ENCODE measurements at regions not wholly inside any gene's neighbourhood (a gene's known extent, or its start where the extent isn't known, plus 50 kb on each side); places are given as distances from the start of the nearest gene placed in this dataset.

DNA sequence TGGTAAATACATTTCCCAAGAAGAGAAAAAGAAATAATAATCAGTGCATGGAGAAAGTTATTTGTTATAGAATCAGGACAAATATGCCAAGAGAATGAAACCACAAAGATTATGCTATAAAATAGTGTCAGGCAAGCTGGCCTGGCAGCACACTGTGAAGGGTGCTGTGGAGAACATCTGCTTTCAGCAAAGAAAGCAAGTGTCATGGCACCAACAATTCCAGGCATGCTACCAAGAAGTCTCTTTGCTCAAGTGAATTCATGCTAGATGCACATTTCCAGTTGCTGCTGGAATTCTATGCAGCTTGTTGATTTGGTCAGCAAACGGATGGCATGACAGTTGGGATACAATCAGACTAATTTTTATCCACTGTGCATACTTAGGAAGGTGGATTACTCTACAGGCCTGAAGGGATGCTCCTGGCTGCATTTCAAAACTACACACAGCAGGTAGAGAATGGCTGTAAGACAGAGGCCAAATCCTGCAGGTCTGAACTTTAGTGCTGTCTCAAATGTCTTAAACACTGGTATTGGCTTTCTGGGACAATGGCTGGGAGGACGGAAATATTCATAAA lies 154.6 kb upstream of the FAT1 start:
- TF ChIP-seq EZH2 (IDR thresholded peaks at IDR 0.05; ENCODE audit: borderline replicate concordance, low read depth, low read length, poor library complexity, severe bottlenecking) (no peak), CTCF (conservative IDR thresholded peaks at IDR 0.05; ENCODE audit: low read depth, low read length) (no peak)
- BruUV-seq (replicated peaks): no TSS peak
- H3K27ac ChIP-seq (ENCODE audit: low read depth, low read length, poor library complexity, severe bottlenecking): no peak overlapping the region
- ChIA-PET CTCF (no interaction called here), POLR2A (ENCODE audit: low non-redundant PET) (no interaction called here)
- H3K9me3 ChIP-seq (ENCODE audit: low read depth, low read length, poor library complexity, severe bottlenecking): peaks cover 3% of the 10 kb centered on the region
- DNase-seq (ENCODE audit: low spot score): no peak
- H3K4me3 ChIP-seq (ENCODE audit: low read depth, low read length, poor library complexity, severe bottlenecking): no peak overlapping the region
- H3K36me3 ChIP-seq (ENCODE audit: insufficient read depth, low read length, poor library complexity, severe bottlenecking): no peaks in the 10 kb centered on the region
- no peaks in the 10 kb centered on the region for H3K4me1 ChIP-seq (ENCODE audit: insufficient read depth, low read length, poor library complexity, severe bottlenecking)
- no peaks in the 10 kb centered on the region for H3K27me3 ChIP-seq (replicated peaks; ENCODE audit: insufficient read depth, low read depth, low read length, poor library complexity)
- intact Hi-C loops (cut with micrococcal nuclease; ENCODE audit: unreplicated experiment): no loop called here

DNA sequence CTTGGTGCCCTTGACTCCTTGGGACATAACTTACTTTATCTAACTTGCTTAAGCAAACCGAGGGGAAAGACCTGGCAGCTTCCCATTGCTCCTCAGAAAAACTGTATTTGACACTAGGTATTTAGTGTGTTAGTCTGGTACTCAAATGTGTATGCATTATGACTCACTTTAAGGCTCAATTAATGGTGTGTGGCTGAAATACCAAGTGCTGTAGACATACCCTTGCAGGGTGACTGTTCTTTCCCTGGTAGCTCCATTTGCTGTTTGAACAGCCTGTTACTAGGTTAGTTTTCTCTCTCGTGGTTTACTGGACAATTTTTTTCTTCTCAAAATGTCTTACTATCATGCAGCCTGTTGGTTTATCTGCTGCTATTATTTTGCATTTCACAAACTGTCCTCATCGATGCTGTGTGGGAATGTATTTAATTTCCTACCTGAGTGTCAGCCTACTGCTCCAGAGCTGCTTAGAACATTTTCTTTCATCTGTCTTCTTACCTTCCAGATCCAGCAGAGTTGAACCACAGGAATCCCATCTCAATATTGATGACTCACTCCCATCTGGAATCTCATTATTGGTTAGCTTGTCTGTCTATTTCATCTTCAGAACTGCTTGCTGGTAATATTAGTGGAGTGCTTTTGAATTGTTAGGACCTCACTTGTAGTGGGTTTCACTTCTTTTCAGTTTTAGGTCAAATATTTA lies 158.0 kb upstream of the FAT1 start:
- Histone ChIP-seq H3K4me3 (ENCODE audit: low read depth, low read length, poor library complexity, severe bottlenecking) (no peak overlapping the region), H3K9me3 (ENCODE audit: low read depth, low read length, poor library complexity, severe bottlenecking) (no peaks in the 10 kb centered on the region), H3K27ac (ENCODE audit: low read depth, low read length, poor library complexity, severe bottlenecking) (no peak overlapping the region), H3K36me3 (ENCODE audit: insufficient read depth, low read length, poor library complexity, severe bottlenecking) (no peaks in the 10 kb centered on the region), H3K4me1 (ENCODE audit: insufficient read depth, low read length, poor library complexity, severe bottlenecking) (peaks cover 11% of the 10 kb centered on the region), H3K27me3 (replicated peaks; ENCODE audit: insufficient read depth, low read depth, low read length, poor library complexity) (no peaks in the 10 kb centered on the region)
- DNase-seq (ENCODE audit: low spot score): no peak
- intact Hi-C loops (cut with micrococcal nuclease; ENCODE audit: unreplicated experiment): loop anchor here (10.0 kb wide), 1 partner anchor 733 kb away; no protein-coding TSS in a partner anchor
- ChIA-PET CTCF (no interaction called here), POLR2A (ENCODE audit: low non-redundant PET) (no interaction called here)
- TF ChIP-seq CTCF (conservative IDR thresholded peaks at IDR 0.05; ENCODE audit: low read depth, low read length) (no peak), EZH2 (IDR thresholded peaks at IDR 0.05; ENCODE audit: borderline replicate concordance, low read depth, low read length, poor library complexity, severe bottlenecking) (no peak)
- no TSS peak for BruUV-seq (replicated peaks)

GRCh38 chr4:186882293-186882692 lies 158.6 kb upstream of the FAT1 start:
- no peak for DNase-seq (ENCODE audit: low spot score)
- TF ChIP-seq CTCF (conservative IDR thresholded peaks at IDR 0.05; ENCODE audit: low read depth, low read length) (no peak), EZH2 (IDR thresholded peaks at IDR 0.05; ENCODE audit: borderline replicate concordance, low read depth, low read length, poor library complexity, severe bottlenecking) (no peak)
- no peaks in the 10 kb centered on the region for H3K27me3 ChIP-seq (replicated peaks; ENCODE audit: insufficient read depth, low read depth, low read length, poor library complexity)
- H3K9me3 ChIP-seq (ENCODE audit: low read depth, low read length, poor library complexity, severe bottlenecking): no peaks in the 10 kb centered on the region
- ChIA-PET CTCF (no interaction called here), POLR2A (ENCODE audit: low non-redundant PET) (no interaction called here)
- BruUV-seq (replicated peaks): no TSS peak
- intact Hi-C loops (cut with micrococcal nuclease; ENCODE audit: unreplicated experiment): loop anchor here (10.0 kb wide), 1 partner anchor 733 kb away; no protein-coding TSS in a partner anchor
- H3K4me1 ChIP-seq (ENCODE audit: insufficient read depth, low read length, poor library complexity, severe bottlenecking): peaks cover 18% of the 10 kb centered on the region
- no peaks in the 10 kb centered on the region for H3K36me3 ChIP-seq (ENCODE audit: insufficient read depth, low read length, poor library complexity, severe bottlenecking)
- H3K4me3 ChIP-seq (ENCODE audit: low read depth, low read length, poor library complexity, severe bottlenecking): no peak overlapping the region
- H3K27ac ChIP-seq (ENCODE audit: low read depth, low read length, poor library complexity, severe bottlenecking): no peak overlapping the region

Measured in A673 (cell line).